ENCODE measurements at regions not wholly inside any gene's neighbourhood (a gene's known extent, or its start where the extent isn't known, plus 50 kb on each side); places are given as distances from the start of the nearest gene placed in this dataset.

- no peak overlapping the region for H3K4me3 ChIP-seq (ENCODE audit: low read depth, low read length)
- DNase-seq (ENCODE audit: low read depth): no peak
- no peak for TF ChIP-seq CTCF (IDR thresholded peaks at IDR 0.05; ENCODE audit: insufficient read depth, low read depth, low read length)
These were observed 215.4 kb upstream of the DCN start for GRCh38 chr12:91397866-91398532.

GRCh38 chr12:91396293-91396692, 213.7 kb upstream of the DCN start:
- no peak for DNase-seq (ENCODE audit: low read depth)
- no peak overlapping the region for H3K4me3 ChIP-seq (ENCODE audit: low read depth, low read length)
- TF ChIP-seq CTCF (IDR thresholded peaks at IDR 0.05; ENCODE audit: insufficient read depth, low read depth, low read length): no peak

GRCh38 chr12:91395628-91396135, 213.1 kb upstream of the DCN start:
- no peak for DNase-seq (ENCODE audit: low read depth)
- TF ChIP-seq CTCF (IDR thresholded peaks at IDR 0.05; ENCODE audit: insufficient read depth, low read depth, low read length): no peak
- H3K4me3 ChIP-seq (ENCODE audit: low read depth, low read length): no peak overlapping the region

- H3K4me3 ChIP-seq (ENCODE audit: low read depth, low read length): no peak overlapping the region
- TF ChIP-seq CTCF (IDR thresholded peaks at IDR 0.05; ENCODE audit: insufficient read depth, low read depth, low read length): no peak
- no peak for DNase-seq (ENCODE audit: low read depth)
These were observed 212.3 kb upstream of the DCN start for GRCh38 chr12:91394903-91395302.

- DNase-seq (ENCODE audit: low read depth): peak; percentile 50
- TF ChIP-seq CTCF (IDR thresholded peaks at IDR 0.05; ENCODE audit: insufficient read depth, low read depth, low read length): no peak
- H3K4me3 ChIP-seq (ENCODE audit: low read depth, low read length): no peak overlapping the region
These were observed 206.0 kb upstream of the DCN start for GRCh38 chr12:91388573-91388972.

- no peak overlapping the region for H3K4me3 ChIP-seq (ENCODE audit: low read depth, low read length)
- no peak for TF ChIP-seq CTCF (IDR thresholded peaks at IDR 0.05; ENCODE audit: insufficient read depth, low read depth, low read length)
- DNase-seq (ENCODE audit: low read depth): no peak
These were observed 205.0 kb upstream of the DCN start for GRCh38 chr12:91387461-91388134.

Data from fibroblast of villous mesenchyme (primary cell).